ENCODE measurements at regions not wholly inside any gene's neighbourhood (a gene's known extent, or its start where the extent isn't known, plus 50 kb on each side); places are given as distances from the start of the nearest gene placed in this dataset.

DNA sequence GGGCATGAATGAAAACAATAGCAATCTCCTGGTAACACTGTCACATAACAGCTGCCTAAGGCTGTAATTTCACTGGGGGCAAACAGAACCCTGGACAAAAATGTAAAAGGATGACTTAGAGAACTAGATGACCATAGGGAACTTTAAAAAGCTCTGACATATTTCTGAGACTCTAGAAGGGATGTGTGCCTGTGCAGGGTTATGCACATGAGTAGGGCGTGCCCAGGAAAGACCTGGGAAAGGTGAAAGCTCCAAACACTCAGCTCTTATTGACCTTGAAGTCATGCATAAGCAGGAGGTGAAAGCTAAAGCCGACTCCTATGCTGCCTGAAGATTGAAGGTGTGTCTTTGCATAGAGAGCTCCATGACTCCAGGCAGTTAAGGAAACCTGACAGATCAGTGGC, 118.4 kb upstream of the BTBD3 start:
- TF ChIP-seq FOXA1 (IDR thresholded peaks at IDR 0.05) (no peak), FOXA1 (CRISPR knock-in tag; IDR thresholded peaks at IDR 0.05) (no peak), ZNF274 (CRISPR knock-in tag; IDR thresholded peaks at IDR 0.05) (no peak), RFX1 (IDR thresholded peaks at IDR 0.05) (no peak), ZNF510 (CRISPR knock-in tag; IDR thresholded peaks at IDR 0.05; ENCODE audit: low read depth) (no peak), PHF21A (CRISPR knock-in tag; IDR thresholded peaks at IDR 0.05) (no peak), ZNF878 (CRISPR knock-in tag; IDR thresholded peaks at IDR 0.05) (no peak), RNF2 (conservative IDR thresholded peaks at IDR 0.05; ENCODE audit: low read depth) (no peak), ZNF780A (CRISPR knock-in tag; IDR thresholded peaks at IDR 0.05) (no peak), MAFK (conservative IDR thresholded peaks at IDR 0.05 in 1 of 2, IDR thresholded peaks at IDR 0.05 in 1 of 2; ENCODE audit: low read length in 2 of 2) (no peak), ZC3H4 (CRISPR knock-in tag; IDR thresholded peaks at IDR 0.05; ENCODE audit: borderline replicate concordance) (no peak), NCOA1 (CRISPR knock-in tag; IDR thresholded peaks at IDR 0.05) (no peak)
- TF ChIP-seq, protein P1, sequence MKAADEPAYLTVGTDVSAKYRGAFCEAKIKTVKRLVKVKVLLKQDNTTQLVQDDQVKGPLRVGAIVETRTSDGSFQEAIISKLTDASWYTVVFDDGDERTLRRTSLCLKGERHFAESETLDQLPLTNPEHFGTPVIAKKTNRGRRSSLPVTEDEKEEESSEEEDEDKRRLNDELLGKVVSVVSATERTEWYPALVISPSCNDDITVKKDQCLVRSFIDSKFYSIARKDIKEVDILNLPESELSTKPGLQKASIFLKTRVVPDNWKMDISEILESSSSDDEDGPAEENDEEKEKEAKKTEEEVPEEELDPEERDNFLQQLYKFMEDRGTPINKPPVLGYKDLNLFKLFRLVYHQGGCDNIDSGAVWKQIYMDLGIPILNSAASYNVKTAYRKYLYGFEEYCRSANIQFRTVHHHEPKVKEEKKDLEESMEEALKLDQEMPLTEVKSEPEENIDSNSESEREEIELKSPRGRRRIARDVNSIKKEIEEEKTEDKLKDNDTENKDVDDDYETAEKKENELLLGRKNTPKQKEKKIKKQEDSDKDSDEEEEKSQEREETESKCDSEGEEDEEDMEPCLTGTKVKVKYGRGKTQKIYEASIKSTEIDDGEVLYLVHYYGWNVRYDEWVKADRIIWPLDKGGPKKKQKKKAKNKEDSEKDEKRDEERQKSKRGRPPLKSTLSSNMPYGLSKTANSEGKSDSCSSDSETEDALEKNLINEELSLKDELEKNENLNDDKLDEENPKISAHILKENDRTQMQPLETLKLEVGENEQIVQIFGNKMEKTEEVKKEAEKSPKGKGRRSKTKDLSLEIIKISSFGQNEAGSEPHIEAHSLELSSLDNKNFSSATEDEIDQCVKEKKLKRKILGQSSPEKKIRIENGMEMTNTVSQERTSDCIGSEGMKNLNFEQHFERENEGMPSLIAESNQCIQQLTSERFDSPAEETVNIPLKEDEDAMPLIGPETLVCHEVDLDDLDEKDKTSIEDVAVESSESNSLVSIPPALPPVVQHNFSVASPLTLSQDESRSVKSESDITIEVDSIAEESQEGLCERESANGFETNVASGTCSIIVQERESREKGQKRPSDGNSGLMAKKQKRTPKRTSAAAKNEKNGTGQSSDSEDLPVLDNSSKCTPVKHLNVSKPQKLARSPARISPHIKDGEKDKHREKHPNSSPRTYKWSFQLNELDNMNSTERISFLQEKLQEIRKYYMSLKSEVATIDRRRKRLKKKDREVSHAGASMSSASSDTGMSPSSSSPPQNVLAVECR (CRISPR knock-in tag; IDR thresholded peaks at IDR 0.05; ENCODE audit: borderline replicate concordance), result no peak
